Stimulated activated CD8-positive, alpha-beta memory T cell treated with anti-CD3 and anti-CD28 coated beads, Interleukin-7, amount 100 ng/mL, for 24 hours (primary cell): ENCODE measurements at regions not wholly inside any gene's neighbourhood (a gene's known extent, or its start where the extent isn't known, plus 50 kb on each side); places are given as distances from the start of the nearest gene placed in this dataset.

Source experiments
- DNase-seq: peaks from one replicate; pipeline ENCODE4 v3.0.0-alpha.2; 2020; ENCODE audit warnings: low read depth

GRCh38 chr2:30371028-30371689 is 75.9 kb upstream of the LCLAT1 start:
- DNase-seq: no peak

- DNase-seq: no peak
Measured at GRCh38 chr2:30371772-30372373, 75.2 kb upstream of the LCLAT1 start.

GRCh38 chr2:30372826-30373225 is 74.2 kb upstream of the LCLAT1 start:
- no peak for DNase-seq

- no peak for DNase-seq
Measured at GRCh38 chr2:30373881-30374302, 73.2 kb upstream of the LCLAT1 start.

- DNase-seq: no peak
Measured at GRCh38 chr2:30374380-30374779, 72.7 kb upstream of the LCLAT1 start.

GRCh38 chr2:30375915-30376314 is 71.1 kb upstream of the LCLAT1 start:
- no peak for DNase-seq

- no peak for DNase-seq
Measured at GRCh38 chr2:30379481-30379880, 67.6 kb upstream of the LCLAT1 start.

GRCh38 chr2:30380824-30381223 is 66.2 kb upstream of the LCLAT1 start:
- no peak for DNase-seq

GRCh38 chr2:30382162-30382783 is 64.8 kb upstream of the LCLAT1 start:
- no peak for DNase-seq

GRCh38 chr2:30382995-30383394 is 64.1 kb upstream of the LCLAT1 start:
- no peak for DNase-seq

- no peak for DNase-seq
Measured at GRCh38 chr2:30385327-30385726, 61.7 kb upstream of the LCLAT1 start.

GRCh38 chr2:30392097-30392496 is 54.9 kb upstream of the LCLAT1 start:
- no peak for DNase-seq

GRCh38 chr2:30393510-30393909 is 53.5 kb upstream of the LCLAT1 start:
- no peak for DNase-seq

GRCh38 chr2:30394096-30394495 is 53.0 kb upstream of the LCLAT1 start:
- DNase-seq: no peak

- DNase-seq: no peak
Measured at GRCh38 chr2:30396436-30397232, 50.4 kb upstream of the LCLAT1 start.
